ENCODE measurements at regions not wholly inside any gene's neighbourhood (a gene's known extent, or its start where the extent isn't known, plus 50 kb on each side); places are given as distances from the start of the nearest gene placed in this dataset.

- no peak for TF ChIP-seq GATA3 (IDR thresholded peaks at IDR 0.05; ENCODE audit: low read depth, low read length)
- TF ChIP-seq GATA2 (IDR thresholded peaks at IDR 0.05; ENCODE audit: low read depth, low read length), result no peak
These were observed 95.3 kb upstream of the SNX9 start for GRCh38 chr6:157727629-157728182.

- TF ChIP-seq GATA2 (IDR thresholded peaks at IDR 0.05; ENCODE audit: low read depth, low read length), result 0 out of 2 replicates have a peak, but pooled peaks have one; percentile 7
- no peak for TF ChIP-seq GATA3 (IDR thresholded peaks at IDR 0.05; ENCODE audit: low read depth, low read length)
These were observed 94.7 kb upstream of the SNX9 start for GRCh38 chr6:157728183-157728881.

- TF ChIP-seq GATA2 (IDR thresholded peaks at IDR 0.05; ENCODE audit: low read depth, low read length) (no peak), GATA3 (IDR thresholded peaks at IDR 0.05; ENCODE audit: low read depth, low read length) (no peak)
These were observed 91.8 kb upstream of the SNX9 start for GRCh38 chr6:157731221-157731620.

GRCh38 chr6:157732007-157732406, 91.0 kb upstream of the SNX9 start:
- TF ChIP-seq GATA2 (IDR thresholded peaks at IDR 0.05; ENCODE audit: low read depth, low read length) (no peak), GATA3 (IDR thresholded peaks at IDR 0.05; ENCODE audit: low read depth, low read length) (no peak)

- no peak for TF ChIP-seq GATA2 (IDR thresholded peaks at IDR 0.05; ENCODE audit: low read depth, low read length)
- no peak for TF ChIP-seq GATA3 (IDR thresholded peaks at IDR 0.05; ENCODE audit: low read depth, low read length)
These were observed 90.5 kb upstream of the SNX9 start for GRCh38 chr6:157732416-157733161.

- no peak for TF ChIP-seq GATA3 (IDR thresholded peaks at IDR 0.05; ENCODE audit: low read depth, low read length)
- no peak for TF ChIP-seq GATA2 (IDR thresholded peaks at IDR 0.05; ENCODE audit: low read depth, low read length)
These were observed 81.6 kb upstream of the SNX9 start for GRCh38 chr6:157741321-157741947.

- TF ChIP-seq GATA2 (IDR thresholded peaks at IDR 0.05; ENCODE audit: low read depth, low read length), result no peak
- TF ChIP-seq GATA3 (IDR thresholded peaks at IDR 0.05; ENCODE audit: low read depth, low read length), result no peak
These were observed 81.0 kb upstream of the SNX9 start for GRCh38 chr6:157741948-157742556.

GRCh38 chr6:157744102-157744601, 78.9 kb upstream of the SNX9 start:
- no peak for TF ChIP-seq GATA3 (IDR thresholded peaks at IDR 0.05; ENCODE audit: low read depth, low read length)
- TF ChIP-seq GATA2 (IDR thresholded peaks at IDR 0.05; ENCODE audit: low read depth, low read length), result no peak

- TF ChIP-seq GATA3 (IDR thresholded peaks at IDR 0.05; ENCODE audit: low read depth, low read length), result no peak
- no peak for TF ChIP-seq GATA2 (IDR thresholded peaks at IDR 0.05; ENCODE audit: low read depth, low read length)
These were observed 76.1 kb upstream of the SNX9 start for GRCh38 chr6:157746897-157747296.

- TF ChIP-seq GATA3 (IDR thresholded peaks at IDR 0.05; ENCODE audit: low read depth, low read length) (no peak), GATA2 (IDR thresholded peaks at IDR 0.05; ENCODE audit: low read depth, low read length) (no peak)
These were observed 75.7 kb upstream of the SNX9 start for GRCh38 chr6:157747370-157747769.

GRCh38 chr6:157748839-157749571, 74.0 kb upstream of the SNX9 start:
- TF ChIP-seq GATA2 (IDR thresholded peaks at IDR 0.05; ENCODE audit: low read depth, low read length), result no peak

GRCh38 chr6:157751547-157752200, 71.4 kb upstream of the SNX9 start:
- TF ChIP-seq GATA3 (IDR thresholded peaks at IDR 0.05; ENCODE audit: low read depth, low read length) (no peak), GATA2 (IDR thresholded peaks at IDR 0.05; ENCODE audit: low read depth, low read length) (no peak)

- TF ChIP-seq GATA2 (IDR thresholded peaks at IDR 0.05; ENCODE audit: low read depth, low read length), result no peak
- no peak for TF ChIP-seq GATA3 (IDR thresholded peaks at IDR 0.05; ENCODE audit: low read depth, low read length)
These were observed 69.8 kb upstream of the SNX9 start for GRCh38 chr6:157753291-157753690.
